ENCODE measurements at regions not wholly inside any gene's neighbourhood (a gene's known extent, or its start where the extent isn't known, plus 50 kb on each side); places are given as distances from the start of the nearest gene placed in this dataset.

GRCh38 chr20:4439461-4439860 lies 190.4 kb upstream of the ADRA1D start:
- H3K27me3 ChIP-seq (replicated peaks in 1 of 2; ENCODE audit: control insufficient read depth in 2 of 2, extremely low read depth in 1 of 2, insufficient read depth in 2 of 2, low read length in 1 of 2) = peaks cover 0 to 11% of the 10 kb centered on the region in 2 experiments
- no peaks in the 10 kb centered on the region for H3K36me3 Mint-ChIP-seq
- WGBS (ENCODE audit: insufficient coverage) = 70% methylated on average over 5 of the region's 5 CpGs
- H3K4me3 Mint-ChIP-seq = no peak overlapping the region
- ATAC-seq (replicated peaks in 1 of 4) (no peak), DNase-seq (no peak)
- no peaks in the 10 kb centered on the region for H3K4me1 ChIP-seq (ENCODE audit: control insufficient read depth in 1 of 2, extremely low read depth in 1 of 2, insufficient read depth in 2 of 2, low read length in 2 of 2)
- H3K27me3 Mint-ChIP-seq = peaks cover 3% of the 10 kb centered on the region in 2 donors
- H3K36me3 ChIP-seq (ENCODE audit: control insufficient read depth in 2 of 2, extremely low read depth in 1 of 2, insufficient read depth in 1 of 2, low read length in 1 of 2) = no peaks in the 10 kb centered on the region
- H3K27ac ChIP-seq (ENCODE audit: low read length) = no peak overlapping the region
- no peak overlapping the region for H3K4me3 ChIP-seq (ENCODE audit: control insufficient read depth in 1 of 2, extremely low read depth in 1 of 2, low read length in 1 of 2)
- H3K27ac Mint-ChIP-seq = no peak overlapping the region
- no peaks in the 10 kb centered on the region for H3K9me3 Mint-ChIP-seq
- ChIA-PET POLR2A (no interaction called here), CTCF (no interaction called here)
- no peaks in the 10 kb centered on the region for H3K4me1 Mint-ChIP-seq
- H3K9me3 ChIP-seq = no peaks in the 10 kb centered on the region

- ATAC-seq (replicated peaks in 1 of 4) (no peak), DNase-seq (no peak)
- H3K4me1 ChIP-seq (ENCODE audit: control insufficient read depth in 1 of 2, extremely low read depth in 1 of 2, insufficient read depth in 2 of 2, low read length in 2 of 2) = no peaks in the 10 kb centered on the region
- H3K36me3 Mint-ChIP-seq = no peaks in the 10 kb centered on the region
- peaks cover 0 to 13% of the 10 kb centered on the region in 2 donors for H3K27me3 Mint-ChIP-seq
- H3K4me3 Mint-ChIP-seq = no peak overlapping the region
- H3K27ac ChIP-seq (ENCODE audit: low read length) = no peak overlapping the region
- H3K4me1 Mint-ChIP-seq = no peaks in the 10 kb centered on the region
- H3K9me3 ChIP-seq = no peaks in the 10 kb centered on the region
- ChIA-PET CTCF (no interaction called here), POLR2A (no interaction called here)
- H3K9me3 Mint-ChIP-seq = no peaks in the 10 kb centered on the region
- no peak overlapping the region for H3K27ac Mint-ChIP-seq
- no peak overlapping the region for H3K4me3 ChIP-seq (ENCODE audit: control insufficient read depth in 1 of 2, extremely low read depth in 1 of 2, low read length in 1 of 2)
- WGBS (ENCODE audit: insufficient coverage) = no CpG with 5 or more reads among the region's 1 CpG
- H3K27me3 ChIP-seq (replicated peaks in 1 of 2; ENCODE audit: control insufficient read depth in 2 of 2, extremely low read depth in 1 of 2, insufficient read depth in 2 of 2, low read length in 1 of 2) = peaks cover 0 to 7% of the 10 kb centered on the region in 2 experiments
- no peaks in the 10 kb centered on the region for H3K36me3 ChIP-seq (ENCODE audit: control insufficient read depth in 2 of 2, extremely low read depth in 1 of 2, insufficient read depth in 1 of 2, low read length in 1 of 2)
These were observed 188.0 kb upstream of the ADRA1D start for GRCh38 chr20:4437131-4437530.

- DNase-seq = no peak
- H3K27me3 ChIP-seq (replicated peaks in 1 of 2; ENCODE audit: control insufficient read depth in 2 of 2, extremely low read depth in 1 of 2, insufficient read depth in 2 of 2, low read length in 1 of 2) = peaks cover 0 to 4% of the 10 kb centered on the region in 2 experiments
These were observed 186.8 kb upstream of the ADRA1D start for GRCh38 chr20:4435671-4436455.

GRCh38 chr20:4435225-4435624 lies 186.1 kb upstream of the ADRA1D start:
- H3K4me3 Mint-ChIP-seq = no peak overlapping the region
- peaks cover 0 to 13% of the 10 kb centered on the region in 2 donors for H3K27me3 Mint-ChIP-seq
- ChIA-PET POLR2A (no interaction called here), CTCF (no interaction called here)
- 40% methylated on average over 1 of the region's 1 CpG for WGBS (ENCODE audit: insufficient coverage)
- H3K36me3 Mint-ChIP-seq = no peaks in the 10 kb centered on the region
- DNase-seq (no peak), ATAC-seq (replicated peaks in 1 of 4) (no peak)
- no peaks in the 10 kb centered on the region for H3K4me1 Mint-ChIP-seq
- Histone ChIP-seq H3K27ac (ENCODE audit: low read length) (no peak overlapping the region), H3K27me3 (replicated peaks in 1 of 2; ENCODE audit: control insufficient read depth in 2 of 2, extremely low read depth in 1 of 2, insufficient read depth in 2 of 2, low read length in 1 of 2) (peaks cover 0 to 5% of the 10 kb centered on the region in 2 experiments), H3K9me3 (no peaks in the 10 kb centered on the region), H3K36me3 (ENCODE audit: control insufficient read depth in 2 of 2, extremely low read depth in 1 of 2, insufficient read depth in 1 of 2, low read length in 1 of 2) (no peaks in the 10 kb centered on the region), H3K4me1 (ENCODE audit: control insufficient read depth in 1 of 2, extremely low read depth in 1 of 2, insufficient read depth in 2 of 2, low read length in 2 of 2) (no peaks in the 10 kb centered on the region), H3K4me3 (ENCODE audit: control insufficient read depth in 1 of 2, extremely low read depth in 1 of 2, low read length in 1 of 2) (no peak overlapping the region)
- H3K27ac Mint-ChIP-seq = no peak overlapping the region
- no peaks in the 10 kb centered on the region for H3K9me3 Mint-ChIP-seq

More at GRCh38 chr20:4435671-4436455, 186.8 kb upstream of the ADRA1D start:
- Mint-ChIP-seq H3K36me3 (no peaks in the 10 kb centered on the region), H3K4me1 (no peaks in the 10 kb centered on the region), H3K27me3 (peaks cover 0 to 13% of the 10 kb centered on the region in 2 donors), H3K27ac (no peak overlapping the region), H3K4me3 (no peak overlapping the region), H3K9me3 (no peaks in the 10 kb centered on the region)
- H3K36me3 ChIP-seq (ENCODE audit: control insufficient read depth in 2 of 2, extremely low read depth in 1 of 2, insufficient read depth in 1 of 2, low read length in 1 of 2) = no peaks in the 10 kb centered on the region
- CTCF ChIA-PET = no interaction called here
- no peak overlapping the region for H3K4me3 ChIP-seq (ENCODE audit: control insufficient read depth in 1 of 2, extremely low read depth in 1 of 2, low read length in 1 of 2)
- H3K9me3 ChIP-seq = no peaks in the 10 kb centered on the region
- POLR2A ChIA-PET = no interaction called here
- no peaks in the 10 kb centered on the region for H3K4me1 ChIP-seq (ENCODE audit: control insufficient read depth in 1 of 2, extremely low read depth in 1 of 2, insufficient read depth in 2 of 2, low read length in 2 of 2)
- H3K27ac ChIP-seq (ENCODE audit: low read length) = no peak overlapping the region
- WGBS (ENCODE audit: insufficient coverage) = 50% methylated on average over 2 of the region's 6 CpGs
- ATAC-seq (replicated peaks in 1 of 4) = no peak

- Histone ChIP-seq H3K4me3 (ENCODE audit: control insufficient read depth in 1 of 2, extremely low read depth in 1 of 2, low read length in 1 of 2) (no peak overlapping the region), H3K9me3 (no peaks in the 10 kb centered on the region), H3K27me3 (replicated peaks in 1 of 2; ENCODE audit: control insufficient read depth in 2 of 2, extremely low read depth in 1 of 2, insufficient read depth in 2 of 2, low read length in 1 of 2) (peaks cover 0 to 5% of the 10 kb centered on the region in 2 experiments), H3K4me1 (ENCODE audit: control insufficient read depth in 1 of 2, extremely low read depth in 1 of 2, insufficient read depth in 2 of 2, low read length in 2 of 2) (no peaks in the 10 kb centered on the region), H3K36me3 (ENCODE audit: control insufficient read depth in 2 of 2, extremely low read depth in 1 of 2, insufficient read depth in 1 of 2, low read length in 1 of 2) (no peaks in the 10 kb centered on the region), H3K27ac (ENCODE audit: low read length) (no peak overlapping the region)
- ATAC-seq (replicated peaks in 1 of 4) (no peak), DNase-seq (no peak)
- Mint-ChIP-seq H3K27me3 (peaks cover 0 to 13% of the 10 kb centered on the region in 2 donors), H3K4me1 (no peaks in the 10 kb centered on the region), H3K27ac (no peak overlapping the region), H3K4me3 (no peak overlapping the region), H3K9me3 (no peaks in the 10 kb centered on the region), H3K36me3 (no peaks in the 10 kb centered on the region)
- no CpG with 5 or more reads among the region's 4 CpGs for WGBS (ENCODE audit: insufficient coverage)
- CTCF ChIA-PET = no interaction called here
- POLR2A ChIA-PET = no interaction called here
These were observed 185.6 kb upstream of the ADRA1D start for GRCh38 chr20:4434681-4435080.

- ChIA-PET POLR2A (no interaction called here), CTCF (no interaction called here)
- Histone ChIP-seq H3K9me3 (no peaks in the 10 kb centered on the region), H3K4me1 (ENCODE audit: control insufficient read depth in 1 of 2, extremely low read depth in 1 of 2, insufficient read depth in 2 of 2, low read length in 2 of 2) (no peaks in the 10 kb centered on the region), H3K27ac (ENCODE audit: low read length) (no peak overlapping the region), H3K4me3 (ENCODE audit: control insufficient read depth in 1 of 2, extremely low read depth in 1 of 2, low read length in 1 of 2) (no peak overlapping the region), H3K36me3 (ENCODE audit: control insufficient read depth in 2 of 2, extremely low read depth in 1 of 2, insufficient read depth in 1 of 2, low read length in 1 of 2) (no peaks in the 10 kb centered on the region), H3K27me3 (replicated peaks in 1 of 2; ENCODE audit: control insufficient read depth in 2 of 2, extremely low read depth in 1 of 2, insufficient read depth in 2 of 2, low read length in 1 of 2) (peaks cover 0 to 5% of the 10 kb centered on the region in 2 experiments)
- Mint-ChIP-seq H3K27ac (no peak overlapping the region), H3K4me1 (no peaks in the 10 kb centered on the region), H3K36me3 (no peaks in the 10 kb centered on the region), H3K27me3 (peaks cover 0 to 11% of the 10 kb centered on the region in 2 donors), H3K4me3 (no peak overlapping the region), H3K9me3 (no peaks in the 10 kb centered on the region)
- 89% methylated on average over 2 of the region's 2 CpGs for WGBS (ENCODE audit: insufficient coverage)
- ATAC-seq (replicated peaks in 1 of 4) = no peak
- no peak for DNase-seq
These were observed 182.4 kb upstream of the ADRA1D start for GRCh38 chr20:4431446-4431845.

Measured in T-cell (primary cell).